HepG2 (cell line): ENCODE measurements at regions not wholly inside any gene's neighbourhood (a gene's known extent, or its start where the extent isn't known, plus 50 kb on each side); places are given as distances from the start of the nearest gene placed in this dataset.

Experiments
- ATAC-seq: fragments of 200-7000 bp; cut with Tn5 transposase; 3 replicates; pipeline ENCODE4 v1.9.1; 2020; ENCODE audit warnings: mild to moderate bottlenecking, moderate library complexity
- BruUV-seq: library from RNA; stranded (reverse); fragments of 400-500 nt; replicated peaks from 2 replicates; lab custom pipeline; 2021; lab: Mats Ljungman, UMichigan
- CTCF ChIA-PET: fragments of 300-600 bp; formaldehyde crosslinking; extraction: SDS; loops from one replicate; lab custom pipeline; 2021; ENCODE audit warnings: low total read pairs, inconsistent platforms, low intra/inter-chr PET ratio; lab: Yijun Ruan, JAX
- POLR2A ChIA-PET: fragments of 350-600 bp; sonication (Branson Sonifier 250); formaldehyde crosslinking; loops from one replicate; lab custom pipeline; 2020; ENCODE audit warnings: antibody characterized with exemption, inconsistent platforms; lab: Yijun Ruan, JAX
- DNase-seq: peaks from one replicate; pipeline ENCODE4 v3.0.0-alpha.2; 2015; ENCODE audit warnings: low spot score
- FAIRE-seq: peaks from 3 replicates; lab custom pipeline; 2011; peaks lifted over from hg19 to GRCh38; lab: Jason Lieb, UNC
- H2AFZ ChIP-seq: one replicate; pipeline ENCODE4 v1.6.1; 2011; ENCODE audit warnings: low read length, inconsistent platforms
- H3K27ac ChIP-seq: fragments of 300-600 bp; 3 replicates; pipeline ENCODE4 v1.8.0; 2011; ENCODE audit warnings: mixed run types, mild to moderate bottlenecking, mixed read lengths, low read length, inconsistent platforms; ENCODE audit not compliant: insufficient read depth; ENCODE audit errors: extremely low read length
- H3K27me3 ChIP-seq, 2 experiments: fragments of 200-600 bp in 1 of 2; 2 replicates in 1 of 2; 3 replicates in 1 of 2; pipeline versions ENCODE4 v1.6.0 to v1.8.0; 2011; ENCODE audit warnings: low read length in 2 of 2, mild to moderate bottlenecking in 2 of 2, moderate library complexity in 2 of 2, inconsistent platforms in 1 of 2; ENCODE audit not compliant: insufficient read depth in 2 of 2, control insufficient read depth in 1 of 2
- H3K36me3 ChIP-seq, 2 experiments: fragments of 200-600 bp in 1 of 2; replicated peaks in 1 of 2; 2 replicates in 1 of 2; 3 replicates in 1 of 2; pipeline versions ENCODE4 v1.5.1 to v1.8.0; 2011; ENCODE audit warnings: low read length in 2 of 2, inconsistent platforms in 1 of 2; ENCODE audit not compliant: insufficient read depth in 2 of 2, control insufficient read depth in 1 of 2
- H3K4me1 ChIP-seq: 2 replicates; pipeline ENCODE4 v1.5.1; 2012; ENCODE audit warnings: low read length, inconsistent platforms; ENCODE audit not compliant: insufficient read depth
- H3K4me2 ChIP-seq: 2 replicates; pipeline ENCODE4 v1.6.0; 2011; ENCODE audit warnings: low read depth, low read length, inconsistent platforms
- H3K4me3 ChIP-seq, 3 experiments: fragments of 200-600 bp in 1 of 3; sonication (generic), shearing (Covaris generic) in 1 of 3; replicated peaks in 1 of 3; 2 replicates each; pipeline ENCODE4 v1.5.1; 2011 to 2016; ENCODE audit warnings: low read length in 3 of 3, inconsistent platforms in 2 of 3, low read depth in 2 of 3, mild to moderate bottlenecking in 2 of 3, control low read depth in 1 of 3, mixed read lengths in 1 of 3; ENCODE audit not compliant: insufficient read depth in 1 of 3
- H3K79me2 ChIP-seq: one replicate; pipeline ENCODE4 v1.6.1; 2011; ENCODE audit warnings: low read length, inconsistent platforms; ENCODE audit not compliant: insufficient read depth
- H3K9ac ChIP-seq: 2 replicates; pipeline ENCODE4 v1.6.0; 2011; ENCODE audit warnings: mild to moderate bottlenecking, low read depth, low read length, inconsistent platforms; ENCODE audit not compliant: insufficient read depth
- H3K9me3 ChIP-seq: 2 replicates; pipeline ENCODE4 v1.5.1; 2012; ENCODE audit warnings: mild to moderate bottlenecking, low read length
- H4K20me1 ChIP-seq: 2 replicates; pipeline ENCODE4 v1.6.0; 2011; ENCODE audit warnings: inconsistent platforms, mild to moderate bottlenecking, low read length, moderate library complexity; ENCODE audit not compliant: insufficient read depth
- CBFB ChIP-seq: sonication (generic); formaldehyde crosslinking; IDR thresholded peaks from 2 replicates; pipeline ENCODE4 v1.4.0; 2020; ENCODE audit warnings: missing genetic modification reagents
- HOXA3 ChIP-seq: sonication (generic); formaldehyde crosslinking; IDR thresholded peaks from 2 replicates; pipeline ENCODE4 v1.5.0; 2020; ENCODE audit warnings: missing genetic modification reagents
- IKZF4 ChIP-seq: sonication (generic); formaldehyde crosslinking; IDR thresholded peaks from 2 replicates; pipeline ENCODE4 v1.5.1; 2020; ENCODE audit warnings: borderline replicate concordance, mild to moderate bottlenecking, low read depth, missing genetic modification reagents; ENCODE audit errors: not compliant biosample characterization
- ISL2 ChIP-seq: sonication (generic); formaldehyde crosslinking; IDR thresholded peaks from 2 replicates; pipeline ENCODE4 v1.5.0; 2020; ENCODE audit warnings: missing genetic modification reagents
- PRDM10 ChIP-seq: sonication (generic); formaldehyde crosslinking; IDR thresholded peaks from 2 replicates; pipeline ENCODE4 v1.4.0; 2020; ENCODE audit warnings: low read depth, missing genetic modification reagents
- RFXANK ChIP-seq: IDR thresholded peaks from 2 replicates; pipeline ENCODE4 v1.6.1; 2016
- SMARCE1 ChIP-seq: fragments of 450-650 bp; IDR thresholded peaks from 2 replicates; pipeline ENCODE4 v1.6.1; 2017; ENCODE audit warnings: borderline replicate concordance
- ZIK1 ChIP-seq: sonication (generic); formaldehyde crosslinking; IDR thresholded peaks from 2 replicates; pipeline ENCODE4 v1.5.0; 2020; ENCODE audit warnings: mild to moderate bottlenecking, low read depth, missing genetic modification reagents, borderline replicate concordance
- ZNF558 ChIP-seq: sonication (generic); formaldehyde crosslinking; IDR thresholded peaks from 2 replicates; pipeline ENCODE4 v1.9.0; 2022; ENCODE audit warnings: mild to moderate bottlenecking, missing genetic modification reagents, borderline replicate concordance
- ZNF703 ChIP-seq: sonication (generic); formaldehyde crosslinking; IDR thresholded peaks from 2 replicates; pipeline ENCODE4 v1.5.1; 2020; ENCODE audit warnings: missing genetic modification reagents, mild to moderate bottlenecking, moderate library complexity, borderline replicate concordance
- WGBS: methylation state at CpG from one replicate; pipeline ENCODE4 v1.1.6; 2017; ENCODE audit warnings: low lambda C conversion rate; 5-methylcytosine and 5-hydroxymethylcytosine counted together
- in situ Hi-C: cut with HindIII; loops from 2 replicates; pipeline ENCODE4 v1.10.0; 2017; ENCODE audit warnings: low pct_unique_long_range_greater_than_20kb; ENCODE audit not compliant: extremely low pct_ligation_motif_present
- intact Hi-C: fragments of 100-400 bp; cut with micrococcal nuclease; formaldehyde crosslinking; loops from one replicate; pipeline ENCODE4 v1.10.0; 2022; ENCODE audit not compliant: unreplicated experiment

GRCh38 chr2:16296038-16296290 lies 355.6 kb downstream of the MYCN start (continued):
- TF ChIP-seq PRDM10 (no peak), RFXANK (no peak), ISL2 (CRISPR knock-in tag) (no peak)
- TF ChIP-seq, all 625 proteins: peak for 0

GRCh38 chr2:16294791-16295190 lies 354.4 kb downstream of the MYCN start:
- in situ Hi-C loops (no loop called here), intact Hi-C loops (no loop called here)
- WGBS = 58% methylated on average over 7 of the region's 7 CpGs
- Histone ChIP-seq H3K79me2 (no peaks in the 10 kb centered on the region), H3K4me3 (no peak overlapping the region), H3K27me3 (no peaks in the 10 kb centered on the region), H3K27ac (no peak overlapping the region), H3K36me3 (no peaks in the 10 kb centered on the region), H3K9me3 (no peaks in the 10 kb centered on the region), H3K4me2 (no peak overlapping the region), H3K4me1 (no peaks in the 10 kb centered on the region), H3K9ac (no peak overlapping the region), H4K20me1 (no peaks in the 10 kb centered on the region), H2AFZ (no peak overlapping the region)
- DNase-seq (no peak), ATAC-seq (no peak), FAIRE-seq (no peak)
- POLR2A ChIA-PET = no interaction called here
- no peak for TF ChIP-seq ZIK1
- no peak for TF ChIP-seq IKZF4 (CRISPR knock-in tag)
- no peak for TF ChIP-seq SMARCE1
- TF ChIP-seq ZNF703 (CRISPR knock-in tag) = no peak
- TF ChIP-seq CBFB (CRISPR knock-in tag) = no peak
- no peak for TF ChIP-seq HOXA3
- no peak for TF ChIP-seq ZNF558
- BruUV-seq = no TSS peak
- CTCF ChIA-PET = no interaction called here
